HCT116 (cell line): ENCODE measurements at regions not wholly inside any gene's neighbourhood (a gene's known extent, or its start where the extent isn't known, plus 50 kb on each side); places are given as distances from the start of the nearest gene placed in this dataset.

Experiments
- ATAC-seq: fragments of 200-7000 bp; cut with Tn5 transposase; 2 replicates; pipeline ENCODE4 v1.9.1; 2020; ENCODE audit warnings: mild to moderate bottlenecking, moderate library complexity
- BruUV-seq: library from RNA; stranded (reverse); fragments of 400-500 nt; replicated peaks from 2 replicates; lab custom pipeline; 2021; lab: Mats Ljungman, UMichigan
- CTCF ChIA-PET: fragments of 300-600 bp; sonication (Branson Sonifier 250); formaldehyde crosslinking; loops from one replicate; lab custom pipeline; 2021; ENCODE audit warnings: antibody characterized with exemption; lab: Charles Lee
- POLR2A ChIA-PET: fragments of 300-600, 350-600 bp; sonication (Branson Sonifier 250); formaldehyde crosslinking; loops from one replicate; lab custom pipeline; 2021; ENCODE audit warnings: antibody characterized with exemption; lab: Charles Lee
- RAD21 ChIA-PET, 2 experiments: fragments of 300-600 bp; sonication (Branson Sonifier 250); formaldehyde crosslinking; loops; one replicate each; lab custom pipeline; 2023; ENCODE audit warnings: low total read pairs in 2 of 2; ENCODE audit not compliant: uncharacterized antibody in 2 of 2, unreplicated experiment in 2 of 2, low non-redundant PET in 1 of 2; lab: Charles Lee
- DNase-seq: peaks from one replicate; pipeline ENCODE4 v3.0.0-alpha.2; 2010; ENCODE audit warnings: low read depth, low spot score
- H2AFZ ChIP-seq: fragments of 200-600 bp; shearing (Covaris generic), sonication (generic); 2 replicates; pipeline ENCODE4 v1.6.1; 2017; ENCODE audit warnings: low read depth, mixed run types, mixed read lengths, antibody characterized with exemption, low read length; ENCODE audit not compliant: poor library complexity, severe bottlenecking
- H3K27ac ChIP-seq: 2 replicates; pipeline ENCODE4 v1.5.1; 2012; ENCODE audit warnings: low read depth, low read length
- H3K27me3 ChIP-seq: fragments of 200-600 bp; sonication (generic); 2 replicates; pipeline ENCODE4 v1.6.1; 2016; ENCODE audit warnings: mixed run types, low read length, mixed read lengths; ENCODE audit not compliant: insufficient read depth
- H3K36me3 ChIP-seq, 2 experiments: fragments of 200-500 bp in 1 of 2; fragments of 200-600 bp in 1 of 2; sonication (Bioruptor generic) in 1 of 2; sonication (generic) in 1 of 2; 2 replicates each; pipeline versions ENCODE4 v1.5.1 to v1.6.1; 2014 to 2016; ENCODE audit warnings: low read length in 2 of 2, inconsistent platforms in 1 of 2, mixed read lengths in 1 of 2, mixed run types in 1 of 2; ENCODE audit not compliant: insufficient read depth in 2 of 2, control insufficient read depth in 1 of 2
- H3K4me1 ChIP-seq, 2 experiments: fragments of 200-600 bp in 1 of 2; sonication (generic) in 1 of 2; 2 replicates each; pipeline versions ENCODE4 v1.5.1 to v1.6.1; 2012 to 2017; ENCODE audit warnings: low read length in 2 of 2, inconsistent platforms in 1 of 2, mild to moderate bottlenecking in 1 of 2, mixed read lengths in 1 of 2, mixed run types in 1 of 2, moderate library complexity in 1 of 2; ENCODE audit not compliant: insufficient read depth in 2 of 2, control insufficient read depth in 1 of 2
- H3K4me2 ChIP-seq: fragments of 200-600 bp; sonication (generic); 2 replicates; pipeline ENCODE4 v1.6.1; 2017; ENCODE audit warnings: mixed run types, low read length, mixed read lengths
- H3K4me3 ChIP-seq, 2 experiments: fragments of 200-600 bp in 1 of 2; sonication (generic) in 1 of 2; replicated peaks in 1 of 2; 2 replicates each; pipeline ENCODE4 v1.5.1; 2011 to 2016; ENCODE audit warnings: low read length in 2 of 2, control low read depth in 1 of 2, low read depth in 1 of 2, mild to moderate bottlenecking in 1 of 2, mixed read lengths in 1 of 2, mixed run types in 1 of 2
- H3K79me2 ChIP-seq: fragments of 200-600 bp; sonication (generic); 2 replicates; pipeline ENCODE4 v1.6.1; 2017; ENCODE audit warnings: mild to moderate bottlenecking, mixed run types, low read length, moderate library complexity, mixed read lengths; ENCODE audit not compliant: insufficient read depth
- H3K9ac ChIP-seq: fragments of 200-600 bp; sonication (generic); 2 replicates; pipeline ENCODE4 v1.6.1; 2016; ENCODE audit warnings: low read length, mixed read lengths
- H3K9me2 ChIP-seq: fragments of 200-600 bp; sonication (generic), shearing (Covaris generic); 2 replicates; pipeline ENCODE4 v1.6.1; 2017; ENCODE audit warnings: mixed run types, mild to moderate bottlenecking, moderate library complexity; ENCODE audit not compliant: insufficient read depth
- H3K9me3 ChIP-seq, 2 experiments: fragments of 200-500 bp in 1 of 2; fragments of 200-600 bp in 1 of 2; sonication (Bioruptor generic) in 1 of 2; sonication (generic) in 1 of 2; 2 replicates each; pipeline ENCODE4 v1.6.1; 2014 to 2017; ENCODE audit warnings: low read length in 2 of 2, mixed read lengths in 2 of 2, inconsistent platforms in 1 of 2, low read depth in 1 of 2, mild to moderate bottlenecking in 1 of 2, mixed run types in 1 of 2, moderate library complexity in 1 of 2; ENCODE audit not compliant: control insufficient read depth in 1 of 2, insufficient read depth in 1 of 2
- H4K20me1 ChIP-seq: fragments of 200-600 bp; sonication (generic), shearing (Covaris generic); 2 replicates; pipeline ENCODE4 v1.6.1; 2017; ENCODE audit warnings: mixed run types, mild to moderate bottlenecking, moderate library complexity; ENCODE audit not compliant: insufficient read depth
- ELF1 ChIP-seq: IDR thresholded peaks from 2 replicates; pipeline ENCODE4 v1.6.1; 2012; ENCODE audit warnings: low read depth, borderline replicate concordance
- POLR2A ChIP-seq: IDR thresholded peaks from 2 replicates; pipeline ENCODE4 v1.7.0; 2011; ENCODE audit warnings: borderline replicate concordance; ENCODE audit not compliant: insufficient read depth, insufficient read length; ENCODE audit errors: extremely low read depth
- SP1 ChIP-seq: IDR thresholded peaks from 2 replicates; pipeline ENCODE4 v1.6.1; 2012; ENCODE audit warnings: low read depth
- SRF ChIP-seq: IDR thresholded peaks from 2 replicates; pipeline ENCODE4 v1.6.1; 2012; ENCODE audit warnings: low read depth
- TCF7L2 ChIP-seq: IDR thresholded peaks from 2 replicates; pipeline ENCODE4 v1.7.0; 2011; ENCODE audit warnings: borderline replicate concordance, inconsistent platforms; ENCODE audit not compliant: insufficient read depth, insufficient read length; ENCODE audit errors: extremely low read depth
- ZFX ChIP-seq: fragments of 450-650 bp; IDR thresholded peaks from 2 replicates; pipeline ENCODE4 v1.6.1; 2017
- ZNF274 ChIP-seq: fragments of 200-500 bp; sonication (Bioruptor generic); IDR thresholded peaks from 2 replicates; pipeline ENCODE4 v1.6.1; 2014; ENCODE audit warnings: mild to moderate bottlenecking, low read depth, low read length, inconsistent platforms
- intact Hi-C: fragments of 100-400 bp; cut with micrococcal nuclease; formaldehyde crosslinking; loops from 2 replicates; pipeline ENCODE4 v1.10.0; 2022
- TF ChIP-seq, protein P1 (sequence below): IDR thresholded peaks from 2 replicates; pipeline ENCODE4 v1.6.1; 2012

DNA sequence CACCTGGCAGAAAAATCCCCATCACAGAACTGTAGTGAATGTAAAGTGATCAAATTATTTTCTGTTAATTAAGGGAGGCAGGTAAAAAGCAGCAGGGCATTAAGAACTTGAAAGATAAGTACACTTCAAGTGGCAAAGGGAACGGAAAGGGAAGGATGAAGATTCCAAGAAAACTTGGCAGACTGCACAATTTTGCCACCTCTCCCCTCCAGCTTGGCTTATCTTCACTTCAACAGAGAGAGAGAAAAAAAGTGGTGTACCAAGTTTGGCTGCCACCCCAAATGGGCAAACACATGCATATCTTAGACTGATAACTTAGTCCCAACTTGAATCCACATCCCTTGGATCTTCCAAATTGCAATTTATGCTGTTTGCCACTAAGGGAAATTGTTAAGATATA, 598.1 kb upstream of the ACTRT1 start:
- Histone ChIP-seq H3K9ac (no peak overlapping the region), H3K27ac (no peak overlapping the region), H4K20me1 (no peaks in the 10 kb centered on the region), H3K27me3 (no peaks in the 10 kb centered on the region), H3K9me2 (no peaks in the 10 kb centered on the region), H2AFZ (no peak overlapping the region), H3K36me3 (no peaks in the 10 kb centered on the region)
- POLR2A ChIA-PET: no interaction called here
- CTCF ChIA-PET: no interaction called here
- no peak for ATAC-seq
- intact Hi-C loops: no loop called here
- DNase-seq: no peak
- TF ChIP-seq, protein P1, sequence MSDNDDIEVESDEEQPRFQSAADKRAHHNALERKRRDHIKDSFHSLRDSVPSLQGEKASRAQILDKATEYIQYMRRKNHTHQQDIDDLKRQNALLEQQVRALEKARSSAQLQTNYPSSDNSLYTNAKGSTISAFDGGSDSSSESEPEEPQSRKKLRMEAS: no peak
- TF ChIP-seq POLR2A (no peak), SRF (no peak), SP1 (no peak), TCF7L2 (no peak), ZFX (no peak), ELF1 (no peak)
- TF ChIP-seq, all 23 proteins: peak for 0
- Histone ChIP-seq H3K9me3 (no peaks in the 10 kb centered on the region), H3K79me2 (no peaks in the 10 kb centered on the region), H3K4me1 (no peaks in the 10 kb centered on the region), H3K4me2 (no peak overlapping the region), H3K4me3 (no peak overlapping the region)
- BruUV-seq: no TSS peak
- RAD21 ChIA-PET: no interaction called here

DNA sequence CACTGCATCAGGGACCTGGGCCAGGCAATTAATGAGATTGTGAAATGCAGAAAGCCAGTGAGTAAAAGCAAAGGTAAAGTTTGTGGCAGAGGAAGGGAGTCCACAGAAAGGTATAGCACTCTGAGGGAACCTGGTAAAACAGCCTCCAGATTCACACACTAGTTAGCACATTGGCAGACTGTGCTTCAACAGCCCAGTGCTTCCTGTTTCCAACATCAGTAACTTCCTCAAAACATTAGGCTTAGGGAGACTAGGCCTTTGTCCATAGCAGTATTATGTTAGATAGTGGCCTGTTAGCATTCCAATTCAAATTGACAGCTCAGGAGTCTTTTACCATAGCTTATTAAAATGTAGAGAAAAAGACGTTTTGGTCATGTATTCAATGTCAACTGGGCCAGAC, 582.6 kb upstream of the ACTRT1 start:
- no peaks in the 10 kb centered on the region for H4K20me1 ChIP-seq
- H3K27me3 ChIP-seq: no peaks in the 10 kb centered on the region
- H3K27ac ChIP-seq: no peak overlapping the region
- H3K4me2 ChIP-seq: no peak overlapping the region
- no peak for DNase-seq
- CTCF ChIA-PET: no interaction called here
- H3K36me3 ChIP-seq: no peaks in the 10 kb centered on the region
- POLR2A ChIA-PET: no interaction called here
- RAD21 ChIA-PET: no interaction called here
- no peaks in the 10 kb centered on the region for H3K4me1 ChIP-seq
- H3K9me2 ChIP-seq: no peaks in the 10 kb centered on the region
- ATAC-seq: no peak
- H3K79me2 ChIP-seq: no peaks in the 10 kb centered on the region
- no peak overlapping the region for H3K4me3 ChIP-seq
- no peak overlapping the region for H2AFZ ChIP-seq
- no peaks in the 10 kb centered on the region; a peak in 1 of 4 replicates for H3K9me3 ChIP-seq
- TF ChIP-seq ZNF274 (no peak), SRF (no peak), SP1 (no peak)
- BruUV-seq: no TSS peak
- H3K9ac ChIP-seq: no peak overlapping the region
- intact Hi-C loops: no loop called here
